HG03064 (cell line): ENCODE measurements at regions not wholly inside any gene's neighbourhood (a gene's known extent, or its start where the extent isn't known, plus 50 kb on each side); places are given as distances from the start of the nearest gene placed in this dataset.
"Not testable (repeated sequence)": the region's sequence is repeated elsewhere in the genome, so short reads cannot be mapped to it uniquely, and the experiment has no call there.

Source experiments
- ATAC-seq: cut with Tn5 transposase; IDR thresholded peaks from one replicate; pipeline ENCODE4 v1.9.1; 2021; ENCODE audit warnings: low read depth; ENCODE audit not compliant: unreplicated experiment

DNA sequence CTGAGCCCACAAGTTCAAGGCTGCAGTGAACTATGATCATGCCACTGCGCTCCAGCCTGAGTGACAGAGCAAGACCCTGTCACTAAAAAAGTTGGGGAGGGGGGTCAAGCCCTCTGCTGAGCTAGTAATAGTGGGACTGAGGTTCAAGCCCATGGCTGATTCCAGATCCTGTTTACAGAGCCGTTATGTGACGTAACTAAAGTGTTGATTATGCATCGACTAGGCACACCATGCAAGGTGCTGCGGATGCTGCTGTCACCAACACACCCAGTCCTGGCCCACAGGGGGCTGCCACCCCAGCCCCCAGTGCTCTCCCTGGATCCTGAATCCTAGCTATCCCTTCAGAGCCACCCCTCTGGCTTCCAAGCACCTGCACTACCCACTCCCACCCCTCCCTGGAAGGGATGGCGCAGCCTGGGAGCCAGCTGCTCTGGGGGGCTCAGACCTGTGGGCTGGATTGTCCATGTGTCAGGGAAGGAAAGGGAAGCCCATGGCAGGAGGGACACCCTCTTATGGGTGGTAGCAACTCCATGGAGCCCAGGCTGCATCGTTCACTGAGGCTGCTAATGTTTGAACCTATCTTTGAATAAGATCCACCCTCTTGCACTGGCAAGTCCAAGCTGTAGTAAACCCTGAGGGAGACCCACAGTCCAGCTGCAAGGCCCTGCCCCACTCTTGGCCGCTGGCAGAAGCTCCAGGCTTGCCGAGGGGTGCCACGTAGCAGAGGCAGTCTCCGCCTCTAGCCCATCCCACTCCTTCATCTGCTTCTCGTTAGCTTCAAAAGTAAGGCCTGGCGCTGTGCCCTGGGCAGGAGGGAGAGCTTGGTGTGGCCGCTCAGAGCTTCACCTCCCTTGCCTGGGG is 95.0 kb downstream of the SNX5 start:
- ATAC-seq: no peak

DNA sequence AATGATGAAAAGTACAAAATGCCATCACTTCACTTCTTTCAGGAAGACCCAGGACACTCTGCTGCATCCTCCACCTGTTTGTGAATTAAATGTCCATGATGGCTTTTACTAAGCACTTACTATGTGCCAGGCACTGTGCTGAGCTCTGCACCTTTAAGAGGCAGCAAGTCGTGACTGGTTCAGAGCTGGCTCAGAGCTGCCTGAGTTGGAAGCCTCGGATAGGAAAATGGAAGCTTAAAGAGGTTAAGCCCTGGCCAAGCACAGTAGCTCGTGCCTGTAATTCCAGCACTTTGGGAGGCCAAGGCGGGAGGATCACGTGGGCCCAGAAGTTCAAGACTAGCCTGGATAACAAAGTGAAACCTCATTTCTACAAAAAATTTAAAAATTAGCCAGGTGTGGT is 95.6 kb downstream of the SNX5 start:
- no peak for ATAC-seq

DNA sequence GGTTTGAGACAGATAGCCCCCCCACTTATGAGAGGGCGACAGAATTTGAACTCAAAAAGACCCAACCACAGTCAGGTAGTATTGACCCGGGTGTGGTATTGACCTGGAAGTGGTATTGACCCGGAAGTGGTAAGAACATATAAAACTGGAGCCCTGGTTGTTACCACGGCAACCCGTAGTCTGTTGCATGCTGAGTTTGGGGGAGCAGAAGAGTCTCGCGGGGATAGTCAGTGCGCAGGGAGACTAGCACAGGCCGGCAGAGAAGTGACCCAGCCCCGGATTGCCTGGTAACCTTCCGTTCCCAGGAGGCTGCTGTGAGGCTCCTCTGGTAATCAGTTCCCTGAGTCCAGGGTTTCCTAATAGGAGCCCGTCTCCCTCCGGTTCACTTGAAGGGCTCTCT is 96.2 kb downstream of the SNX5 start:
- ATAC-seq: no peak

DNA sequence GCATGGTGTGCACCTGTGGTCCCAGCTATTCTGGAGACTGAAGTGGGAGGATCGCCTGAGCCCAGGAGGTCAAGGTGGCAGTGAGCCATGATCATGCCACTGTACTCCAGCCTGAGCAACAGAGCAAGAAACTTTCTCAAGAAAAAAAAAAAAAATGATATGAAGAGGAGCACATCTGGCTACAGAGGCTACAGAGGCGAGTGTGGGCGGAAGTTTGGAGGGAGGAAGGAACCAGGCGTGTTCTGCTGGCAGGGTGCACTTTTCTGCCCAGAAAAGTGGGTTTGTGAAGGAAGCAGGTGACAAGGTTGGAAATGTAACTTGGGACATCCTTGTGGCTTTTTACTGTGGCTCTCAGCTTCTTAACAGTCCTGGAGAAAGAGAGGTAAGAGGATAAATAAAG is 96.7 kb downstream of the SNX5 start:
- ATAC-seq: no peak

DNA sequence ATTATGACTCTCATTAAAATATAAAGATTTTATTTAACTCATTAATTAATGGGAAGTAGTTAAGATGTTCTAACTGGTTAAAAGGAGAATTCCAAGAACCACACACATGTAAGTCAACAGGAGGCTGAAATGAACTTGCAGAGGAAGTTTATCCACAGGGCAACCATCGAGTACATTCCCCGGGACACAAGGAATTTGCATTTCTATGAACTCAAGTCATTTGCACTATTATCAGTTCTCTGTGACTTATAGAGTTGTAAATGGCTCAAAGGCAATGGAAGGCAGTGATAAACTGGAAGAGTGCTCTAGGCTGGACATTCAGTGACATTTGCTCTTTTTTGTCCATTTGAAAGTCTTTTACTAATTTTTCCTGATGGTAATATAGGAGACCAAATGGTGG is 97.4 kb downstream of the SNX5 start:
- no peak for ATAC-seq

DNA sequence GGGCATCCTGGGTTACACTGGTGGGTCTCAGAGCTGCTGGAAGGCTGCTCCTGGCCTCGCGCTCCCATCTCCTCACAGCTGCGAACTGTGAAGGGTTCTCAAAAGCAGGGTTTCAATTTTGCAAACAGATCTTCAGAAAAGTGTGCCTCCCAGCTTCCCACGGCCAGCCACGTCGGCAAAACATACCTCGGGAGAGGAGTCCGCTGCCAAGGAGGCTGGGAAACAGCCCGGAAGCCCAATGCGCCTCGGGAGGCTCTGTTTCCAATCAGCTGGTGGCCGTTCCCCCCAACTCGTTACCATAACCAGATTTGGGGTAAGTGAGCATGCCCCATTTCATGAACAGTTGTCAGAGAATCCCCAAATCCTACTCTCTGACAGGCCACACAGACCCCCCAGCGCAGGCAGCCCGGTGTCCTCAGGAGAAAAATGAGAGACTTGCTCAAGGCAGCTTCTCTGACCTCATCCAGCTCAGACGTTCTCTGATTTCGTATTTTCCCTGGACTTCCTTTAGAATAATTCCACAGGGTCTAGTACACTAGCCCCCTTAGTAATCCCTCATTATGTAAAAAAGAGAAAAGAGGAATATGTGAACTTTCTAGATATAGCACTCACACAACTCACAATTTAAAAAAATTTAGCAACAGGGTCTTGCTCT is 98.4 kb downstream of the SNX5 start:
- ATAC-seq: no peak

DNA sequence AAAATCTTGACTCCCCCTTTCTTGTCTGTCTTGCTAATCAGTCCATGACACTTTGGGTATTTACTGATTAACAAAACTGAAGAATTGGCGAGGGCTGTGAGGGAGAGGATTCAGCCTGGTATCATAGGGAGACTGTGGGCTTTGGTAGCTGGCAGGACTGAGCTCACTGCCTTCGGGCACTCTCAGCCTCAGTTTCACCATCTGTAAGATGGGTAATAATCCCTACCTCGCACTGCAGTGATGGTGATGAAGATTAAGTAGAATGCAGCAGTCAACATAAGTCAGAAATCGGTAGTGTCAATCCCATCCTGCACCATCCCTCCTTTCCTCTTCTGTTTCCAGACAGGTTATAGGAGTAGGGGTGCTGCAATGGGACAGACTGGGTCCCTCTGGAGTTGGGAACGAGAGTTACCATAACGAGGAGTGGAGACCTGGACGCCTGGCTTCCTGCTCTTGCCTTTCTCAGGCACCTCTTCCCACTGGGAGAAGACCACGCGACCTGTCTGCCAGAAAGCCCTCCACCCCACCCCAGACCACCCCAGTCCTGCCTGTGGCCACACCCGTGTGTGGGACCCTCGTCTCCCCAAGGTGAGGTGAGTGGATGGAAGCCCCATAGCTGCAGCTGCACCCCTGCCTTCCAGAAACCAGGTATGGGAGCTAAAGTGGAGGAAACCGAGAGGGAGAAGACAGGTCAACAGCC is 99.1 kb downstream of the SNX5 start:
- no peak for ATAC-seq

DNA sequence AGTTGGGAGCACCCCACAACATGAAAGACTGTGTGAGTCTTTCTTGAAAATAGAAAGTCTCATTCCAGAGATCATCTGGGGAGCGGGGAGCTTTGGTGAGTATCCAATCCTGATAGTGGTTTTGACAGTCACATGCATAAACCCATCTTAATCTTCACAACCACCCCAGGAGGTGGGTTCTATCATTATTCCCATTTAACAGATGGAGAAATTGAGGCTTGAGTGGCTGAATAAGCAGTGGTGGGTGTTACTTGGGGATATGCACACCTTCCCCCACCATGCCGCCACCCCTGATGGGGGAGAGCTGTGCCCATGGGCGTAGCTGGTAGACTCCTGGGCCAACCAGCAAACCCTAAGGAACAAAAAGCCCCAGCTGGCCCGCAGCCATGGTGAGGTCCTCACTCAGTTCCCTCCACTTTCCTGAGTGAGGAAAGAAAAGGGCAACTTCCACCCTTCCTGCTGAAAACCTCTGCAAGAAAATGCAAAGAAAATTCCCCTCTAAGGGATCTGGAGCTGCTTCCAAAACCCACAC is 99.8 kb downstream of the SNX5 start:
- no peak for ATAC-seq

DNA sequence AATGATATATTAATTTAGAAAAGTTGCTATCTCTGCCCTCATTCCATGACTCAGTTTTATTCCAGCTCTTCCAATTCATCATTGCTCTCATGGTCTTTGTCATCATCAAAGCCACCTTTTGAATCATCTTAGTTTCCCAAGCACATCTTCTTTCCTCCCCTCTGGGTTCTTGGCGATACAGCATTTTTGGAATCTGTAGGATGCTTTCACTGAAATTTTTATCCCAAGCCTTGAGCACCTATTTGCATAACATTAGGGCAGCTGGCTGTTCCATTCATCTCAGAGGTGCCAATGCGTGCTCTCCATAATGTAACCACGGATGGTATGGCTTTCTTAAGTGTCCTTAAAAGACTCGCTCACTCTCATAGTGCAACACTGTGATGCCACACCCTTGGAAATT is 100.4 kb downstream of the SNX5 start:
- no peak for ATAC-seq

DNA sequence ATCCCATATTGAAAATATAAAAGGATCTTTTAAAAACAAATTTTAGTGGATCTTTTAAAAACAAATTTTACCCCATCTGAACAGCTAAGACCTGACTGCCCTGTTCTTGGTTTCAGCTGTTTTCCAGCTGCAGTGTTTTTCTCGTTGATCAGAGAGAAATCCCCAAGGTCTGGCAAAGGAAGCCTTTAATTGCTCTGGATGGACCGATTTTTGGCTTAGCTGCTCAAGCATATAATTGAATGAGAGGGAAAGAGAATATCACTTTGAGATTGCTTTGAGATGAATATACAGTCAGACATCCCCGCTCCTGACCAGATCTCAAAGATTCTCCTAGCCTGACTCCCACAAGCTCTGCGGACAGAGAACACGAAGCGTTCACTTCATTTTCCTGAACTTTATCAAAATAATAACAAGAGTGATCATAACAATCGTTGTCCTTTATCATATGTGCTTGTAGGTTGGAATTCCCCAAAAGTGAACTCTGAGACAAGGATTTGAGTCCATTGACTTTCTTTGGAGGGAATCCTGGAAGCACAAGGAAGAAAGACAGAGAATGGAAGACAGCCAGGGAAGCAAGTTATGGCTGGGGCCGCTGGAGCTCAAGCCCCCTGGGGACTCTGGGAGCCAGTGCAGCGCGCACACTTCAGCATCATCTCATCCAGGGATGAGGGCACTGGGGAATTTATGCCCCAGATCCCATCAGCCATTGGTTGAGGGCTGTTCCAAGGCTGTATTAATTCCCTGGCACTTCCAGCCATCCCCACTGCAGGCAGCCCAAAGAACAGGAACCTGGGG is 101.3 kb downstream of the SNX5 start:
- no peak for ATAC-seq

DNA sequence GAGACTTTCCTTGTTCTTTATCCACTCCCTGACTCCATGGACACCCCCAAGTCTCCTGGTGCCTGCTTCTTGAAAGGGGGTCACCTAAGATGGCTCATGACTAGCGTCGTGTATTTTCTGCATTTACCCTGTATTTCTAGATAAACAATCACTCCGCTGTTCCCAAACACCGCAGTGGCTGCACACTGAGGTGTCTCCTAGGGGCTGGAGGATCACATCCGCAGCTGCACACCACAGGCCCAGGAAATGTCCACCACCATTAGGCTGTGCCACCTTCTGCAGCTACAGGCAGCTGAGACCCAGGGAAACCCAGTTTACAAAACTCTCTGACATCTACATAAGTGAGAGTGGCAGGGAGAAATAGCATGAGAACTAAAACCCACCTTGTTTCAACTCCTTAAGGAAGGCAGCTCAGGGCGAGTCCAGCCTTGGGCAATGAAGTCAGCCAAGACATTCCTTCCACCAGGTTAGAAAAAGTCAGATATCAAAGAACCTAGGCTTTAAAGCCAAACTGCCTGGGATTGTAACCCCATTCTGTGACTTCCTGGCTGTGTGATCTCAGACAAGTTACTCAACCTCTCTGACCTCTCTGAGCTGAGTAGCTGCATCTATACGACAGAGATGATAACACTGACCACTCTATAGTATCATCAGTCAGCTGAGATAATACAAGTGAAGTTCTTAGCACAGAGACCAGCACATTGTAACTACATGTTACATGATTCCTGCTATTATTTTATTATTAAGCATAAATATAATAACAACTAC is 102.2 kb downstream of the SNX5 start:
- no peak for ATAC-seq

DNA sequence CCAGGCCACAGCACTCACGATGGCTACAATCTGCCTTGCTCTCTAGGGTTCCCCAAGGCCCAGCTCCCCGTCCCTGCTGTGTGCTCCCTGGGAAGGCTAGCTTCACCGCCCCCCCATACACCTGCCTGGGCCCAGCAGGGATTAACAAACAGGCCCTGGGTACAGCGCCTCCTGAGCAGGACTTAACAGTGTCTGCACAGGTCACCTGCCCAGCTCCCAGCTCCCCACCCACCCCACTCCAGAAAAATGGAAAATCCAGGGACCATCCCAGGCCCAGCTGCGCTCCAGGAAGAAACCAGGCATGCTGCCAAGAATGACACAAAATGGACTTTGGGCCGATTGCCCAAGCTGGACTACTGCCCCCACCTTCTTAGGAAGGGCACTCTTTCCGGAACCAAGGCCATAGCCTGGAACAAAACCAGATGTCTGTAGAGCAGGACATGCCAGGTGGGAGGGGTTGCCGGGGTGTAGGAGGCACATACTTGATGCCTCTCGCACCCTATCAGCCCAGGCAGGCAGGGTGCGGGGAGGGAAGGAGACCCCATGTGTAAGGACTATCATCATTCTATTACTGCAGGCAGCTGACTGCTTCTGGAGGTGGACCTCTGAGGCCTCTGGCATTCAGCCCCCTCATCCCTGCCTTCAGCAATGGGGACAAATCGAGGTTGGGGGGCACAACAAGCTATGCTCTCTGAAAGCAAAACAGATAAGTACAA is 104.9 kb downstream of the SNX5 start:
- ATAC-seq: no peak

DNA sequence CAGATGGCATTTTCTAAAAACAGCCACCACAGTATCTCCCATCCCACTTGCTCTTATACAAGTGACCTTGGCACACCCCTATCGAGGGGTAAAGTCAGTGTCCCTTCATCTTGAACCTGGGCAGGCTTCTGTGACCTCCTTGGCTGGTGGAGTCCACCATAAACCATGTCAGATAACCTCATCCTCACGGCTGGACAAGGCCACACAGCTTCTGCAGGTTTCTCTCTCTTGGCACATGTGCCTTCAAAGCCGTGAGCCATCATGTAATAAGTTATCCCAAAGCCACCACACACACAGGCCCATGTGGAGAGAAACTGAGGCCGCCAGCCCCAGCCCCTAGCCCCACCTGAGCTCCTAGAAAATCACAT is 105.4 kb downstream of the SNX5 start:
- ATAC-seq: no peak

DNA sequence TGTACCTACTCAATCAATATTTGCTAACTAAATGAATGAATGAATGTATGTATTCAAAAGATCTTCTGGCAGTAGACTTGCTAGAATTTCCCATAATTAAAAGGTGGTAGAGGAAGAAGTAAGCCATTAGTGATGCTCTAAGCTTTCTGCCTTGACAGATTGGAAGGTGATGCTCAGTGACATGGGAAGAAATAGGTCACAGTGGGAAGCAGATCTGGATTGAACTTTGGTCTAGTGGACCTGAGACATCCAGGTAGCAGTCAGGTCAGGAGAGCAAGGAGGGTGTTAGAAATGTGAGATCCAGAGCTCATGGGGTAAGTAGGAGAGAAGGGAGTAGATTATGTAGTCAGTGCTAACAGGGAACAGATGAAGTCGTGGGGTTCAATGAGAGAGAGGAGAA is 106.4 kb downstream of the SNX5 start:
- ATAC-seq: no peak

DNA sequence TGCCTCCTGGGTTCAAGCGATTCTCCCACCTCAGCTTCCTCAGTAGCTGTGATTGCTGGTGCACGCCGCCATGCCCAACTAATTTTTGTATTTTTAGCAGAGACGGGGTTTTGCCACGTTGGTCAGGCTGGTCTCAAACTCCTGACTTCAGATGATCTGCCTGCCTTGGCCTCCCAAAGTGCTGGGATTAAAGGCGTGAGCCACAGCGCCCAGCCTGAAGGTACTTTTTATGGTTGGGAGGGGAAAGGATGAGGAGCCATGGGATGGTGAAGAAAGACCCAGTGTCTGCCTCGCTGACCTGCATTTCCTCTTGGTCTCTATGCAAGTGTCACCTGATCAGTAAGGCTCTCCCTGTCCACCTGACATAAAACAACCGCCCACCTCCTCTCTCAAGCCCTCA is 107.0 kb downstream of the SNX5 start:
- not testable (repeated sequence) for ATAC-seq

DNA sequence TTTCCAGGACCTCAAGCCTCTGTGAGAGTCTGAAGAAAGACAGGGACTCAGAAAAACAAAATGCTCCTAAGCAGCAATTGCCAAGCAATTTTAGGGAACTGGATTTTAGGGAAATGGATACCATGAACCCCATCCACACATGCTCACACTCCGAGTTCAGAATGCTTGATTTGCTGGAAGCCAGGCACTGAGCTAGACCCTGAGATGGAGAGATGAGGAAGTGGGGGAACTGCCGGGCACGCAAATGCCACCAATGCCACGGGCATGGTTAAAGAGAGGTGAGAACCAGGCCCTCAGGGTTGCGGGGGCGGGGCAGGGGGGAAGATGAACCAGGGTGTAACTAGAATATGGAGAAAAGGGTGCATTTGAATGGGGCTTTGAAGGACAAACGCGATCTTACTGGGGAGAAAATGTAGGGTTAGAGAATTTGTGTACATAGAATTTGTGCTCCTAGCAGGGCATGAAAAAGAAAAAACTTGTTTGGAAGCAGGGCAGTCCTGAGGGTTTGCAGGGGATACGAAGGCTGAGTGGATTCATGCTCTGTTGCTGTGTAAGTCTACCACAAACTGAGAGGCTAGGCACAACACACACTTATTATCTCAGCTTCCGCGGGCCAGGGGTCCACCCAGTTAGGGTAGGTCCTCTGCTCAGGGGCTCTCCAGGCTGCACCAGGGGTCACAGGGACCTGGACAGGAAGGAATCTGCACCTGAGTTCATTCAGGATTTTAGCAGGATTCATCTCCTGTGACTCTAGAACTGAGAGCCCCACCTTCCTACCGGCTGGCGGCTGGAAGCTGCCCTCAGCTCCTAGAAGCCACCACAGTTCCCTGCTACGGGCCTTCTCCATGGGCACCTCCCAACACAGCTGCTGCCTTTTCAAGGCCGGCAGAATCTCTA is 108.0 kb downstream of the SNX5 start:
- no peak for ATAC-seq

DNA sequence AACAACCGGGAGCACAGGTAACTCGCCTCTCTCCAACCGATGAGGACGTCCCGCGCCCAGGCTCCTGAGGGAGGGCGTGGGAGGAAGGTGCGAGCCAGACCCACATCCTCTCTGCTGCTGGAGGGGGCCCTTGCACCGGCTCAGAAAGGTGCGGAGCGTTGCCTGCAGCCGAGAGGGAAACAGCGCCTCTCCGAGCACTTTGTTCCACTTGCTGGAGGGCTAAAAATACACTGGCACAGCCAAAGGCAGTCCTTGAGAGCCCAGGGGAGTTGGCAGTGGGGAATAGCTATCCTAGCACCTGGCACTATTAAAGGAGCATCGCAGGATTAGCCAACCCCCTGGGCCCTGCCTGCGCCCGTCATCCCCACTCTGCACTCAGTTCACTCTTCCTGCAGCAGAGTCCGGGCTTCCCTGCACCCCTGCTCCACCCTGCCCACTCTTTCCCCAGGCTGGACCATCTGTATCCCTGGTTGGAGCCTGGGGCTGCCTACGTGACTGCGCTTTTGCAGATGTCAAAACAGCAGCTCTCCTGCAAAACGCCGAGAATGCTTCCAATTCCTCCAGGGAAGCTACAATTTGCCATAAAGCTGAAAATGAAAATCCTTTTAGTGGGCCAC is 108.9 kb downstream of the SNX5 start:
- no peak for ATAC-seq
